ENCODE measurements at regions not wholly inside any gene's neighbourhood (a gene's known extent, or its start where the extent isn't known, plus 50 kb on each side); places are given as distances from the start of the nearest gene placed in this dataset.
A peak's percentile ranks its signal among the peaks of the same experiment; 100 is the strongest.

GRCh38 chr16:72501739-72502593, 330.0 kb upstream of the PMFBP1 start:
- ATAC-seq = peak in 1 of 2 donors; percentile 28

GRCh38 chr16:72500545-72500944, 328.6 kb upstream of the PMFBP1 start:
- no peak for ATAC-seq

DNA sequence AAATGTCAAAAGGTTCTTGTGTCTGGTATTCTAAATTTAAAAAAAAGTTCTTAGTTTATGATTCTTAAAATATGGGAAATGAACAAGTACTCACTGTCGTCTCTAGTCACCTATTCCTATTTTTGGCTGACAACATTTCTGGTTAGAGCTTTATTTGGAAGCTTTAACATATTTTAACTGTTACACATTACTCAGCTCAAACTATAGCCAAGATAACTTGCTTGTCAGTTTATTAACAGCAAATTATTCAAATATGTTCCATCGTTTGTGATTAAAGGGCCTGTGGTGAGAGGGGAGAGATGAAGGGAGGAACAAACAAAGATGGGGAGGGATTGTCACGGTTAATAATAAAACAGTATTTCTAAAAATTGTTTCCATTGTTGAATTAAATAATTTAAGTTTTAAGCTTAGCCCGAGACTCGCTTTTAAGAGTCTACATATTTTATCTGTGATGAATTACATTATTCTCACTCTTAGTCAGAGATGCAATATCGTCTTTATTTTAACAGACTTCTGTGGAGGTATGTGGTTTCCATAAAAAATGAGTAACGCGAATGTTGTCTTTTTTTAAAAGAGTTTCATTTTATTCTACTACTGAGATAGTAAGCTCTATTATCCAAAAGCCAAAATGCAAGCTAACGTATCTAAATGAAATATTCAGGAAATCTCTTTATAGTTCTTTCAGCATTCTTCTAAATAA, 321.9 kb upstream of the PMFBP1 start:
- peak; percentile 35 to 38 for ATAC-seq

DNA sequence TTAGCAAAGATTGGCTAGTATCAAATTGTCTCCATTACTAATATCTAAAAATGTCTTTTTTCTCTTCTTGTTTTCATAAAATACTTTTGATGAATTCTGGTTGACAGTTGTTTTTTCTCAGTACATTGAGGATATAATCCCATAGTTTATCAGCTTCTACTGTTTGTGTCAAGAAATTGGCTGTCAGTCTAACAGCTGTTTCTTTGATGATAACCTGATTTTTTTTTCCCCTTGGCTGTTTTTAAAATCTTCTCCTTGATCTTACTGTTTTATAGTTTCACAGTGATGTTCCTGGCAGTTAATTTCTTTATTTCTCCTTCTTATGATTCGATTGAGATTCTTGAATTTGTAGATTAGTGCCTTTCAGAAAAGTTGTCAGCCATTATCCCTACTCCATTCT, 315.3 kb upstream of the PMFBP1 start:
- ATAC-seq = no peak

- ATAC-seq = peak; percentile 53 to 69
Measured at GRCh38 chr16:72482695-72483094, 310.7 kb upstream of the PMFBP1 start.

- no peak for ATAC-seq
Measured at GRCh38 chr16:72481419-72481818, 309.5 kb upstream of the PMFBP1 start.

GRCh38 chr16:72480911-72481310, 309.0 kb upstream of the PMFBP1 start:
- ATAC-seq = no peak

GRCh38 chr16:72475688-72476087, 303.7 kb upstream of the PMFBP1 start:
- no peak for ATAC-seq

GRCh38 chr16:72474501-72475123, 302.7 kb upstream of the PMFBP1 start:
- peak; percentile 82 to 86 for ATAC-seq

DNA sequence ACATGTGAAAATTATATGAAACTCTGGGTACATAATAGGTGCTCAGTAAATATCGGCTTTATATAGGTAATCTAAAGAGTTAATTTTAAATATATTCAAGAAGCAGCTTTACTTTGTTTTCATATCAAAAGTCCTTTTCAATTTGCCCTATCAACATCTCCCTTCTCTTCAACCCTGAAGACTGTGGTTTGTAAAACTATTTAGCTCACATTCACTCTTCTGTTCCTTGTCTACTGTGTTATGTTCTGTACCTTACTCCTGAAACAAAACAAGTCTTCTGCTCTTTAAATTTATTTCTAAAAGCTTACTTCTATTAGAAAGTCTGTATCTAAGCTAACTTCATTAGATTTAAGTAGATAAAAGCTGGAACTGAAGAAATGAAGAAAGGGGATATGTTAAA, 301.7 kb upstream of the PMFBP1 start:
- ATAC-seq = no peak

- ATAC-seq = no peak
Measured at GRCh38 chr16:72471317-72471924, 299.5 kb upstream of the PMFBP1 start.

- ATAC-seq = no peak
Measured at GRCh38 chr16:72470541-72470940, 298.6 kb upstream of the PMFBP1 start.

- no peak for ATAC-seq
Measured at GRCh38 chr16:72469932-72470331, 298.0 kb upstream of the PMFBP1 start.

DNA sequence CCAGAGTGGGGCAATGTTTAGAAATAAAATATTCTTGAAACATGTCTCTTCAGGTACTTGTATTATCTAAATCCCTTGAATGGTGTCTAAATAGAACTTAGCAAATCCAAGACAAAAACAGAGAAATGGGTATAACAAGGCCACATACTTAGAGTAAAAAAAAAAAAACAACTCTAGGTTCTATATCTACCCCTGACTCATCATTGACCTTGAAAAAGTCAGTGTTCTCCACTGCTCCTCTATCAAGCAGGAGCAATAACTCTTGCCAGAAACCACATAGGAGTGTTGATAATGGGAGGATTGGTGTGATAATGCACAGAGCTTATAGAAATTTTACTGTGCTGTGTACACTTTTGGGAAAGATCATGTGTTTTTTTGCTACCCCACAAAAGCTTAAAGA, 296.6 kb upstream of the PMFBP1 start:
- no peak for ATAC-seq

DNA sequence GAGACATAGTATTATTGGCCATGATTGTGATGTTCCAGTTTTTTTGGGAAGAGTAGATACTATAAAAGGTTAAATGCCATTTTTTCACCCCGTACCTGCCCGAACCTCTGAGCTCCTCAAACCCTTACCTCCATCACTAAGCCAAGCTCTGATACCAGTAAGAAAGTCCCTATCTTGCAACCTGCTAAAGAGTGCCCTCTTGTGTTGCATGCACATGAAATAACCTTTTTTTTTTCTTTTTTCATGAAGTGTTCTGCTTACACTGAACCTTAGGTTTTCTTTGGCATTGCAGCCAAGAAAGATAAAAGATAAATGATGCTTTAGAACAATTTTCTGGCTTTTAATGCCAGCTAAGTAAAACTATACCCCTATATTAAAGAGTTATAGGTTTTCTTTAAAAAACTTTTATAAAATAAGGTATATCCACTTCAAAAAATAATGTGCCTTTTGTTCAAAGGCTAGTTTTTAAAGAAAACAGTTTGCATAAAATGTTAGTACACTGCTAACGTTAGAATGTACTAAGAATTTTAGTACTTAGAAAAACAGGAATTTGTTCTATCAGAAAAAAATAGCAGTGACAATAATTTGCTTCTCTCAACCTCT, 295.3 kb upstream of the PMFBP1 start:
- ATAC-seq = no peak

GRCh38 chr16:72464597-72465368, 292.8 kb upstream of the PMFBP1 start:
- no peak for ATAC-seq

DNA sequence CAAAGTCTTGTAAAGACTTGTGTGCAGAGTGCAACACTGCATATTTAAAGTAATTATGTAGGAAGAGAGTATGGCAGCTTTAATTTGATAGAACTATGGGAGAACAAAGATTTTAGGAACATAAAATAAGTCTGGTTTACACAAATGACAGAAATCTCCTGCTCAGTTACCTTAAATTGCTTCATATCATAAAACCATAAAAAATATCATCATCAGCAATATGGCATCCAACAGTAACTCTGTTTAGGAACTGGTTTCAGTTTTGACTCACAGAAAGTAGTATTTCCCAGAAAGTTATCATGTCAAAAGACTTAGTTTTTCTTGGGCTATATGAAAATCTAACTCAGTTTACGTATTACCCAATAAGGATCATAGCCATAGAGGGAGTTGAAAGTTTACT, 292.1 kb upstream of the PMFBP1 start:
- no peak for ATAC-seq

DNA sequence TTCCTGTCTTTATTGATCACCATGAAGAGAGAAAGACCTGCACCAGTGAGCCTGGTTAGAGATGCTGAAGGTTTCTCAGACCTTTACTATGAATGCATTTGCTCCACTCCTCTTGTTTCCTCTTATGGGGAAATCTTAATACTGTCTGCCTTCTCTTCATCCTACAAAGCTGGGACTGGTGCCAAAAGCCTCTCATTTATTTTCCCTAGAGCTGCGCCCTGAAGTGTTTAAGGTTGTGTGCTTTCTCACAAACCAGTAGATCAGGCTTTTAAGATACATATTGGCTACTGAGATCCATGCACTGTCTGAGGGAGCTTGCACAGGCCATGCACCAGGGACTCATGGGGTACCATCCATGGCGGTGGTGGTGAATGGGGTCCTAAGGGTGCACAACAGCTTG, 286.1 kb upstream of the PMFBP1 start:
- no peak for ATAC-seq

GRCh38 chr16:72457243-72457940, 285.4 kb upstream of the PMFBP1 start:
- no peak for ATAC-seq

GRCh38 chr16:72455743-72456659, 284.0 kb upstream of the PMFBP1 start:
- no peak for ATAC-seq

Data from activated CD4-positive, CD25-positive, alpha-beta regulatory T cell treated with anti-CD3 and anti-CD28 coated beads, Interleukin-2, amount 50 U/mL, for 24 hours (primary cell).